Stimulated activated CD8-positive, alpha-beta memory T cell treated with anti-CD3 and anti-CD28 coated beads, Interleukin-4, amount 100 ng/mL, for 48 hours (primary cell): ENCODE measurements at regions not wholly inside any gene's neighbourhood (a gene's known extent, or its start where the extent isn't known, plus 50 kb on each side); places are given as distances from the start of the nearest gene placed in this dataset.

ENCODE experiments used
- DNase-seq: peaks from one replicate; pipeline ENCODE4 v3.0.0-alpha.2; 2020

GRCh38 chr20:21936720-21937380, 231.4 kb downstream of the PAX1 start:
- no peak for DNase-seq

- DNase-seq: no peak
These were observed 230.8 kb downstream of the PAX1 start for GRCh38 chr20:21936261-21936660.

- no peak for DNase-seq
These were observed 228.1 kb downstream of the PAX1 start for GRCh38 chr20:21933526-21933925.

GRCh38 chr20:21921251-21921650, 215.8 kb downstream of the PAX1 start:
- DNase-seq: no peak

- DNase-seq: no peak
These were observed 214.7 kb downstream of the PAX1 start for GRCh38 chr20:21920211-21920610.

GRCh38 chr20:21918398-21918797, 212.9 kb downstream of the PAX1 start:
- no peak for DNase-seq

- DNase-seq: no peak
These were observed 196.9 kb downstream of the PAX1 start for GRCh38 chr20:21902391-21902790.

GRCh38 chr20:21901470-21902275, 196.2 kb downstream of the PAX1 start:
- no peak for DNase-seq

- DNase-seq: no peak
These were observed 195.0 kb downstream of the PAX1 start for GRCh38 chr20:21900431-21900830.

GRCh38 chr20:21874921-21875320, 169.5 kb downstream of the PAX1 start:
- DNase-seq: no peak

- DNase-seq: no peak
These were observed 168.7 kb downstream of the PAX1 start for GRCh38 chr20:21874127-21874526.

GRCh38 chr20:21873291-21873690, 167.8 kb downstream of the PAX1 start:
- no peak for DNase-seq

- DNase-seq: no peak
These were observed 162.3 kb downstream of the PAX1 start for GRCh38 chr20:21867811-21868210.

GRCh38 chr20:21867353-21867752, 161.9 kb downstream of the PAX1 start:
- no peak for DNase-seq

- DNase-seq: no peak
These were observed 157.5 kb downstream of the PAX1 start for GRCh38 chr20:21862956-21863355.

GRCh38 chr20:21862259-21862946, 156.9 kb downstream of the PAX1 start:
- no peak for DNase-seq

- DNase-seq: no peak
These were observed 135.5 kb downstream of the PAX1 start for GRCh38 chr20:21840991-21841390.

GRCh38 chr20:21839982-21840381, 134.5 kb downstream of the PAX1 start:
- DNase-seq: no peak

- no peak for DNase-seq
These were observed 130.9 kb downstream of the PAX1 start for GRCh38 chr20:21836346-21836745.

GRCh38 chr20:21835042-21835441, 129.6 kb downstream of the PAX1 start:
- no peak for DNase-seq

- DNase-seq: no peak
These were observed 127.2 kb downstream of the PAX1 start for GRCh38 chr20:21832442-21833385.

- no peak for DNase-seq
These were observed 121.5 kb downstream of the PAX1 start for GRCh38 chr20:21826976-21827375.

- DNase-seq: no peak
These were observed 115.9 kb downstream of the PAX1 start for GRCh38 chr20:21821358-21821757.
